DMS153 (cell line): ENCODE measurements at regions not wholly inside any gene's neighbourhood (a gene's known extent, or its start where the extent isn't known, plus 50 kb on each side); places are given as distances from the start of the nearest gene placed in this dataset.
"Not testable (repeated sequence)": the region's sequence is repeated elsewhere in the genome, so short reads cannot be mapped to it uniquely, and the experiment has no call there.

Experiments used
- DNase-seq: peaks from one replicate; lab custom pipeline; 2025; lab: John Stamatoyannopoulos, UW

DNA sequence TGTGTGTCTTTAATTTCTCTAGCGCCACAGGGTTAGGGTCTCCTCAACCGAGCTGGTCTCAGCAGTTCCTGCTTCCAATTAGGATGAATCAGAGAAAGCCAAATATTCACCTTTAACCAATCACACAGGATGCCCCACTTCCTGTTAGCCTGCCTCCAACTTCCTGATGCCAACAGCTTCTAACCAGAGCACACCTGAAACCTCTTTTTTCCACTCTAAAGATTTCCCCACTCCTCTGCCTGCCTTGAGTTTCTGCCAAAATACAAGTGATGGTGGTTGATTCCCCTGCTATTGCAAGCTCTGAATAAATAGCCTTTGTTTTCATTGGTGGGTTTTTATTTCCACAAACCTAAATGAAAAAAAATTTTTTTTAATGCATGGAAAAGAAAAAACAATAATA, 144.7 kb upstream of the UST start:
- no peak for DNase-seq

DNA sequence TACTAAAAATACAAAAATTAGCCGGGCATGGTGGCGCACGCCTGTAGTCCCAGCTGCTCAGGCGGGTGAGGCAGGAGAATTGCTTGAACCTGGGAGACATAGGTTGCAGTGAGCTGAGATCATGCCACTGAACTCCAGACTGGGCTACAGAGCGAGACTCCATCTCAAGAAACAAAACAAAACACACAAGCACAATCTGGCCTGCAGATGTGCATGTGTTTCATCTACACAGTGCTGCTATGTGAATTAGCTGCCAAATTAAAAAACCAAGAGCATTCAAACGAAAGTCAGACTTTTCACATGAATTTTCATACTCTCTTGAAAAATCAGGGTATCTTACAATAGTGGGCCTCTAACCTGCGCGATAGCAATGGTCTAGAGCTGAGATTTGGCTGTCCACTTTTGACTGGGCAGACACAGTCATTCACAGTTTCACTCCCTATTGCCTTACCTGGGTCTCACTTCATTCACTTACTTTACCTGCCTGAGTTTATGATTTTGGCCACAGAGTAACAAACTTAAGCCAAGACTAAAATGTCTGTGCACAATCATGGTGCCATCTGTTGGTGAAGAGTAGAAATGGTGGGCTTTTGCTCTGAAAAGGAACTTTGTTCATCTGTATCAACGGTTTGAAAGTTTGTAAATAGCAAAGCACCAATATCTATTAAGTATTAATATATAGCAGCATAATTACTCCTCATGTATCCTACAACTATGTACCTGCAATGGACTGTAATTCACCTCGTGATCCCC, 138.5 kb upstream of the UST start:
- DNase-seq: no peak

DNA sequence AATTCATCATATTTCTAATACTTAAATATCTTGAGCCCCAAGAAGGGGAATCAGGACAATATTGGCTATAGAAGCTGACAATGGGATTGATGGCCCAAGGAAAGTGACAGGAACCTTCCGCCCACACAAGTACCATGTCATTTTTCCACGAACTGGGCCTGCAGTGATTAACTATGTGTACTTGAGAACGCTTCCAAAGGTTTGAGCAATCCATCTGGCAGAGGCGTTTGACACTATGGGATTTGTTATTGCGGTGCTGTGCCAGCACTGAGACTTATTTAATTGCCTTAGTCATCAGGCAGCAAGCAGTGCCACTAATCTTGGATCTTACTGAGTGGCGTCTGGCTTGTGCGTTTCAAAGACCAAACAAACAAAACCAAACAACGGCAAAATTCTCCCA, 135.6 kb upstream of the UST start:
- no peak for DNase-seq

DNA sequence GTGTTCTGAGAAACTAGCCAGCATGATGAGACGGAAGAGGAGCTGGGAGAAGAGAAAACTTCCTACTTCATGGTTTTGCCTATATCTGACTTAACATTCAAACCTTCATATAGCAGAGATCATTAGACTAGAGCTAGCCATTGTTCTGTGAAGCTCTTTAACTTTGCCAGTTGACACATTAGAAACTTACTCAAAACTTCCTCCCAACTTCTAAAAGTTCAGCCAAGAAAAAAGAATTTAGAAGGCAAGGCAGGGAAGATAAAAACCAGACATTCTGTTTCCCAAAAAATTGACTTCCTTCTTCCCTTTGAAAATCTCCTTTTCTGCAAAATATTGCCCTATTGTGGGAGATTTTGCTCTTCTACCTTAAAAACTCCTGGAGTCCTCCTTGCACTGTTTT, 134.8 kb upstream of the UST start:
- DNase-seq: no peak

DNA sequence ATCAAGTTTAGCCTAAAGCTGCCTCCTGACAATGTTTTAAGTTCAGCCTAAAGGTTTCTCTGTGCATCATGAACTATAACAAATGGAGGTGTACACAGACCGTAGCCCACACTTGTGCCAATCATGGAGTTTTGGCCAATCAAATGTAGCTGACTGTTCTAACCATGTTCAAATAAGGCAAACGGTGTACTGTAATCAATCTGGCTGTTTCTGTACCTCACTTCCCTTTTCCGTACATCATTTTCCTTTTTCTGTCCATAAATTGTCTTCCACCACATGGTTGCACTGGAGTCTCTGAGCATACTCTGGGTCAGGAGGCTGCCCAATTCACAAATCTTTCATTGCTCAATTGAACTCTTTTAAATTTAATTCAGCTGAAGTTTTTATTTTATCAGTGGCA, 132.2 kb upstream of the UST start:
- DNase-seq: no peak

DNA sequence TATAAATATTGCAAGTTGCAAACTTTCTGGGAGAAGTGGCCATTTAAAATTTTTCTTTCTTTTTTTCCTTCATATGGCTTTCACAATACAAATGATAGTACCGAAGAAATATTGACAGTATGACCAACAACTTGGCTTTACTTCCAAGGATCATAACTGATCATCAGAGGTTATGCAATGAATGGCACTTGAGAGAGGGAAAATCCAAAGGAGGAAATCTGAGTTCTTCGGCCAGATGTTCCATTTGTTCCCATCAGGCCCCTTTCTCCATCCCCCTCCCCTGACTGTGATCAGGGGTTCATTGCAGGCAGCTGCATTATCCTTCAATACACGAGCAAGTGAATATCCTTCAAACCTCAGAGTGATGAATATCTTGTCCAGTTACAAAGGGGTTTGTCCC, 130.0 kb upstream of the UST start:
- DNase-seq: no peak

DNA sequence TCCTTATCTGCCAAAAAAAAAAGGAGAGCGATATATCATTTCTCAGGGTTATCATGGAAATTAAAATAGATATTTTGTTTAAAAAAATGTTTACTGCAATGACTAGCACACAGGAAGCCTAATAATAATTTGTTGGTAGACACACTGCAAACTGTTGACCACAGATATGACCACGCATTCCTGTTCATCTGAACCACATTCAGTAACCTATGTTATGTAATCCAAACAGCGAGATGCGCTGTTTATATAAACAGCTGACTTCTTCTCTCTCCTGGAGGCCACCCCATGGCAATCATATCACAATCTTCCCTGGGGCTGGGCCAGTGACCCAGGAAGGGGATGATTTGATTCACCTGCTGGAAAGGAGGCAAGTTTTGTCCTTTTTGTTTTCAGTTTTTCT, 129.3 kb upstream of the UST start:
- no peak for DNase-seq

DNA sequence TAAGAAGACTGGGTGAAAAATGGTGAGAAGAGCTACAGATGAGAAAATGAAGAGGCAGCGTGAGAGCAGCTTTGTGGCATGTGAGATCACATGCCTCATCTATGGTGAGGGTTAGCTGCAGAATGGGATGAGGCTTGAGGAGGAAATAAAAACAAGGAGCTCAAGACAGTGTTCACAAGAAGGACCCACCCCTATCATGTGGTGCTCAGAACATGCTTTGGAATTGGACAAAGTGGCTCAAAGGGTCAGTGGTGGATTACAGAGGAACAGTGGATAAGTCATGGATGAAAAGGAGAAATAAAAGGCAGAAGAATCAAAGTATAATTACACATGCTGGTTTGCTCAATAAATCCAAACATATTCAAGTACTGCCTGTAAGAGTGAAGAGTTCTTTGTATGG, 126.9 kb upstream of the UST start:
- DNase-seq: no peak

DNA sequence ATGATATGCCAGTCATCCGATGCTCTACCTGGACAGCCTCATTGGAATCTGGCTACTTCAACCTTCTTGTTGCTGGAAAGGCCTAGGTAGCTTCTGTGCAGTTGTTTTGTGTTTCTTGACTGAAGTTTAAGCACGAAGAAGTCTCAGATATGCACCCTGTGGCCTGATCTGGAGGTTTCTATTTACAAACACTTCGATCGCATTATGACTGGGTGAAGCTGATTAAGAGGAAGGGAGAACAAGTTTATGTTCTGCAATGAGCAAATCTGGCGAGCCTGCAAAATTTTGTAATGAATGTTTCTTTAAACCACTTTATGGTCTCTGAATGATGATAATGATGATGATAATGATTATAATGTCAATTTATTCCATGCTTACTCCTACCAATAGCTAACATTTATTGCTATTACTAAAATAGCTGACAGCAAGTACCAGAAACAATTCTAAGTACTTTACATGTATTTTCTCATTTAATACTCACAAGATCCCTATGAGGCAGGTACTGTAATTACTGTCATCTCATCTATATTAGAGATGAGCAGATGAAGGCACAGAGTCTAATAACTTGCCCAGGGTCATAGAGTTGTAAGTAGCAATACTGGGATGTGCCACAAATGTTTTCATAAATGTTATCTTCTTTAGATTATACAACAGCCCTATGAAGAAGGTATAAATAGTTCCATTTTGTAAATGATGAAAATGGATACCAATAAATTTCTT, 126.1 kb upstream of the UST start:
- no peak for DNase-seq

DNA sequence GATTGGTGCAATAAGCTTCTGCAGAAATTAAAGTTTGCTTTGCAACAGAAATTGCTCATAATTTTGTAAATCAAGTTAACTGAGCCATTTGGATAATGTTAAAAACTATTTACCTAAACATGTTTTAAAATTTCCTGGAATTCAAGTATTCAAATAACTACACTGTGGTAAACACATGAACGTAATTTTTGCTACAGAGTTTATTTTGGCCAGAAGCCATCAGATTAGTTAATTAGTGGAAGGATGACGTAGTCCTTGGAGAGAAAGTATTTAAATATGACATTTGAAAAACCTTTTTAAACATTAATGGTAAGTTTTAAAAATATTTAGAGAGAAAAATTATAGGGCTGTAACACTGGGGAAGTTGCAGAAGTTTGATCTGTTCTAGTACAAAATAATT, 121.2 kb upstream of the UST start:
- no peak for DNase-seq

DNA sequence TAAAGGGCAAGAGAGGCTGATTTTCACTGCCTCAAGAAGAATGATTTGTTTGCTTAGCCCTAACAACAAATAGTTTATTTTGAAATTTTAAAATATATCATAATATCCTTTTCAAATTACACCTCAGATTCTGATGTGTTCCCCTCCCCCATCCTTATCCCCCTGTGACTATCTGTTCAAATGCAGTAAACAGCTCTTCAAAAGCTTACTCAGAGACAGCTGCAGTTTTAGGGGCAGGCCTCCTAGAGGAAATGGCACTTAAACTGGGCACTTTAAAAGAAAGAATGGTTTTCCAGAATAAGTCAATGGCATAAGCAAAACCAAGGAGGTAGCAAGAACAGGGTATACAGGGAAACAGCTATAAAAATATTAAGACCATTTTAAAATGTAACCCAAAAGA, 118.6 kb upstream of the UST start:
- peak; percentile 40 for DNase-seq

DNA sequence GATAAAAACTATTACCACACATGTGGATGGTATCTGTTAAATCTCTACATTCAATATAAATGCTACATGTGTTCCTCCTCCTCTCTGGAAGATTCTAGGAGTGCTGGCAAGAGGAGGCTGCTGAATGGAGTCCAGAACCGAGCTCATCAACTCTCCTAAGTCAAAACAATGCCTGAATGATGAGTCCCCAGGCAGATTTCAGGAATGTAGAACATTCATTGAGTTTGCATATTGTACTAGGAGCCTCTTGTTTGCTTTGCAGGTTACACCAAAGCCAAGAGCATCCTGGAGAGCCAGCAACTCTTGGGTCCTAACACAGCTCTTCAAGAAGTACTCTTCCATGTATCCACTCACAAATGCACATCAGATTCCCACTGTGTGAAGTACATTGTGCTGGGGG, 117.6 kb upstream of the UST start:
- no peak for DNase-seq

DNA sequence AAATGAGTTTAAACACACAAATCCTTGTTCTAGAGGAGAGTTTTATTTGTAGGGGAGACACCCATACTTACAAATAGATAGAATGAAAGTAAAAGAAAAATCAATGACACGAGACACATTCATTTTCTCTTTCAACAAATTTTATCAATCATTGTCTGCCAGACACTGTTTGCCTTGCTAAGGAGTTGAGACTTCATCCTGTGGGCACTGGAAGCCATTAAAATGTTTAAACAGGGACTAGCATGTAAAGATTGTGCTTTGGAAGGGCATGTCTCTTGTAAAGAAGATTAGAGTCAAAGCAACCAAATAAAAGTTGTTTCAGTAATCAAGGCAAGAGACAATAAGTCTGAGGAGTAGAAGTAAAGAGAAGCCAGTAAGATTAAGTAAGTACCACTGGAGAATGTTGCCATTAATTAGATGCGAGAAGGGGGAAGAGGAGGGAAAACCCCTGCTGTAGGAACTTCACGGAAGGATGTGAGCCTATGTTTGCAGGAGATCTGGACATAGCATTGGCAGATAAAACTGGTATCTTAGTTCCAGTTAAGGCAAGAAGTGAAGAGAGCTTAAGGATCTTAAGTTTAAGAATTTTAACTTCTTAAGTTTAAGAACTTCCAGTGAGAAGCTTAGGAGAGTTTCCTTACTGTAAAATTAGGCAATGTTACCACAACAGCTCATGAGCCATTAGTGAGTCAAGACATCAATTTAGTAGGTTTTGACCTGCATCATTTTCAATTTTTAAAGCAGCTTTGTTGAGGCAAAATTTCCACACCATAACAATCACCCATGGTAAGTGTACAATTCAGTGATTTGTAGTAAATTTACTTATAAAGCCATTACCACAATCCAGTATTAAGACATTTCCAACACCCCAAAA, 117.0 kb upstream of the UST start:
- no peak for DNase-seq

DNA sequence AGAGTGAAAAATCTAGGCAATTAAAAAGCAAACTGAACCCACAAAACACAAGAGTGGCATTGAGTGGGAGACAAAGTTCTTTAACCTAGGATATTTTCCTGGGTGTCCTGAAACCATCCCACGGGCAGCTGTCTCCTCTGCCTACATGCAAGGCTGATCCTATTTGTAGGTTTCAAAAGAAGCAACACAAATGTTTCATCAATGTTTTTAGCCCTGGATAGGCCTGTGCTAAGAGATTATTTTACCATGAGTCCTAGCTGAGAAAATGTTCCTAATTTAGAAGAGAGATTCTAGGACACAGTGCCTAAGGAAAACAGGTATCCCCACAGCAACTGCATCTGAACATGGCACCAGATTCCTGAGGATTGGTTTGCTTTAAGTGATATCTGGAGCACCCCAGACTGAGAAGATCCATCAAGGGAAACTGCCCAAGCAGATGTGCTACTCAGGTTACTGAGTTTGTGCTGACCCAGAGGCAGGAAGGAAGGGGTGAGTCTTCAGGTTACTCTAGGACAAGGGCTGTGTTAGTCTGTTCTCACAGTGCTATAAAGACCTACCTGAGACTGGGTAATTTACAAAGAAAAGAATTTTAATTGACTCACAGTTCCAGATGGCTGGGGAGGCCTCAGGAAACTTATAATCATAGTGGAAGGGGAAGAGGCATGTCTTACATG, 111.6 kb upstream of the UST start:
- no peak for DNase-seq

DNA sequence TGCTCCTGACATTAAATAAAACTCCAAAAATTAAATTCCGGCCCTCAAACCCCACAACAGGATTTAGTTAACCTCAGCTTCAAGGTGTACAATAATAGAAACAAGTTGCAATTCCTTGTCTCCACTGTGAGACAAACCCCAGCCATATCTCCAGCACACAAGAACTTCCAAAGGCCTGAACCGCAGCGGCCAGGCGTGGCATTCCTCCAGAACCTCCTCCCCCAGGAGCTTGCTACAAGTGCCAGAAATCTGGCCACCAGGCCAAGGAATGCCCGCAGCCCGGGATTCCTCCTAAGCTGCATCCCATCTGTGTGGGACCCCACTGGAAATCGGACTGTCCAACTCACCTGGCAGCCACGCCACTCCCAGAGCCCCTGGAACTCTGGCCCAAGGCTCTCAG, 105.0 kb upstream of the UST start:
- not testable (repeated sequence) for DNase-seq

DNA sequence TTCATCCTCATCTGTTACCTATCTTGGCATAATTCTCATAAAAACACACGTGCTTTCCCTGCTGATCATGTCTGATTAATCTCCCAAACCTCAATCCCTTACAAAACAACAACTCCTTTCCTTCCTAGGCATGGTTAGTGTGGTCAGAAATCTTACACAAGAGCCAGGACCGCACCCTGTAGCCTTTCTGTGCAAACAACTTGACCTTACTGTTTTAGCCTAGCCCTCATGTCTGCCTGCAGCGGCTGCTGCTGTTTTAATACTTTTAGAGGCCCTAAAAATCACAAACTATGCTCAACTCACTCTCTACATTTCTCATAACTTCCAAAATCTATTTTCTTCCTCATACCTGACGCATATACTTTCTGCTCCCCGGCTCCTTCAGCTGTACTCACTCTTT, 103.6 kb upstream of the UST start:
- not testable (repeated sequence) for DNase-seq

DNA sequence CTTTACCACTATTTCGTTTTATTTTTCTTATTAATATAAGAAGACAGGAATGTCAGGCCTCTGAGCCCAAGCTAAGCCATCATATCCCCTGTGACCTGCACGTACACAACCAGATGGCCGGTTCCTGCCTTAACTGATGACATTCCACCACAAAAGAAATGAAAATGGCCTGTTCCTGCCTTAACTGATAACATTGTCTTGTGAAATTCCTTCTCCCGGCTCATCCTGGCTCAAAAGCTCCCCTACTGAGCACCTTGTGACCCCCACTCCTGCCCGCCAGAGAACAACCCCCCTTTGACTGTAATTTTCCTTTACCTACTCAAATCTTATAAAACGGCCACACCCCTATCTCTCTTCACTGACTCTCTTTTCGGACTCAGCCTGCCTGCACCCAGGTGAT, 101.8 kb upstream of the UST start:
- DNase-seq: not testable (repeated sequence)

DNA sequence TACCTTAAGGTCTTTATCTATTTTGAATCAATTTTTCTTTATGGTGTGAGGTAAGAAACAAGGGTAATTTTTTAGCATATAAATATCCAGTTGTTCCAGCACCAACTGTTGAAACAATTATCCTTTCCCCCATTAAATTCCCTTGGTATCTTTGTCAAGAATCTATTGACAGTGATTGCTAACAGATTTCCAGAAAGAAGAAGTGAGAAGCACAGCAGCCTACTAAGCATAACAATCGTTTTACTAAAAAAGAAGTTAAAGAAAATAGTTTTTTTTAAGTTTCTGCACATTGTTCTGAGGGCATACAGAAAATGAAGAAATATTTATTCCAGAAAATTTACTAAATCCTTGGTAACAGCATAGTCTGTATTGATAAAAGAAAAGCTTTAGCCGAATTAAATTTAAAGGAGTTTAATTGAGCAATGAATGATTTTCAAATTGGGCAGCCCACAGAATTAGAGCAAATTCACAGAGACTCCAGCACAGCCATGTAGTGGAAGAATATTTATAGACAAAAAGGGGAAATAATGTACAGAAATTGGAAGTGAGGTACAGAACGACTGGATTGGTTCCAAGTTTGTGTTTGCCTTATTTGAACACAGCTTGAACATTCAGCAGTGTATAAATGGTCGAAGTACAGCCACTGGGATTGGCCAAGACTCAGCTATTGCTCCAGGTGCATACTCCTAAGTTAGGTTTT, 97.9 kb upstream of the UST start:
- DNase-seq: no peak

DNA sequence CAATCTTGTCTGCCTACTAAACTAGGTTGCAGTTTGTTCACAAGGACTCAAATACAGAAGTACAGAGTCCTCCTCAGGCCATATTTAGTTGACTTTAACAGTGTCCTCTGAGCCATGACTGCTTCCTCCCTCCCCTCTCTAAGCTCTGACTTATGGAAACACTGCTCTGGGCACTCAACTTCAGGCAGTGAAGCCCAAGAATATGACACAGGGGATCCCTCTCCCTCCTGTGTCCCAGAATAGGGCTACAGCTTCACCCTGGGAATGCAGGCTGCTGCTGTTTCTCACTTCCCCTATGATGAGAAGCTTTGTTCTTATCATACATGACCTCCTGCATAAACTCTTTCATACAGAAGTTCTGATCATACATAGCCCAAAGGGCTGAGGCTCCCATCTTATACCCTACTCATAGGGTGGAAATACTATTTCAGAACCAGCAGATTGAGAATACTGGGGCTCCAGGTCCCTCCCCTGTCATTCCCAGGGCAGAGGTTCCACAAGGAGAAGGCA, 97.3 kb upstream of the UST start:
- no peak for DNase-seq

DNA sequence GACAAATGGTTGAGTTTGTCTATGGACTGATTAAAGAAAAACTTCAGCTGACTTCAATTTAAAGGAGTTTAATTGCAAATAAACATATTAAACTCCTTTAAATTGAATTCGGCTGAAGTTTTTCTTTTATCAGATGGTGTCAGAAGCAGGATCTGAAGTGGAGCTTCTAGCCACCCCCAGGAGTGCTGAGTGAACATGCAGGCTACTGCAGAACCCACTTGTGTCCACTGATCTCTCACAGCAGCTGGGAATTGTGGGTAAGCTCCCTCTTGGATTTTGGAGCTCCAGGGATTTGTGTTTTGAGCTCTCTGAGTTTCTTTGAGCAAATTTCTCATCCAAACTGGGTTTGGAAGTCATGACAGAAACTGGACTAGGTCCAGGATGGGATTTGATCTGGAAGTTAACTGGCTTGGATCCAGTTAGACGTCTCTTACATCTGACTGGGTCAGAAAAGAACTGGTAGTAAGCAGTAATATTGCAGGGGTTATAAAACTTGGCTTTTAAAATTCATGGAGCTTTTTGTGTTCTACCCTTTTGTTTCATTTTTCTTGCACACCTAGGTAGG, 95.8 kb upstream of the UST start:
- DNase-seq: no peak

DNA sequence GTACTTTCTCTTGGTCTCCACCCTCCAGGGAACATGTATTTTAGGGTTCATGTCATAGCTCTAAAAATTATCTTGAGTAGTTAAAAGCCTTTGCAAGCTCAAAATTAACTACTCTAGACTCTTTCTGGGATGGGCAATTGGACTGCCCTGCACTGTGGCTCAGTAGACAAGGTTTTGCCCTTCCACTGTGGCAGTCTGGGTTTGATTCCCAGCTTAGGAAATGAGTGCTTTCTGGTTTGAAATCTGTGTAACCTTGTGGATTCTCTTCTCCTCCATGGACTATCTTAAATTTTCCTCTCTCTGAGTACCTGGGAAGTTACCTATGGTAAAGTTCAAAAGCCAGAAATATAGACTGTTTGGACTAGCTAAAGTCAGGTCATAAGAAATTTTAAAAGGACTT, 94.6 kb upstream of the UST start:
- DNase-seq: no peak
